Mesodermal cell (in vitro differentiated cells): ENCODE measurements at regions not wholly inside any gene's neighbourhood (a gene's known extent, or its start where the extent isn't known, plus 50 kb on each side); places are given as distances from the start of the nearest gene placed in this dataset.

Experiments used
- H3K27ac ChIP-seq: 2 replicates; pipeline ENCODE4 v1.7.0; 2013; ENCODE audit warnings: mild to moderate bottlenecking, low read depth, low read length, moderate library complexity; ENCODE audit not compliant: severe bottlenecking
- H3K36me3 ChIP-seq: 2 replicates; pipeline ENCODE4 v1.7.1; 2013; ENCODE audit warnings: mild to moderate bottlenecking, low read length, moderate library complexity; ENCODE audit not compliant: control insufficient read depth, insufficient read depth
- H3K4me1 ChIP-seq: one replicate; pipeline ENCODE4 v1.7.1; 2013; ENCODE audit warnings: mild to moderate bottlenecking, low read length; ENCODE audit not compliant: insufficient read depth, control insufficient read depth, poor library complexity, severe bottlenecking
- H3K4me3 ChIP-seq: 2 replicates; pipeline ENCODE4 v1.7.0; 2013; ENCODE audit warnings: low read length, control low read depth, mild to moderate bottlenecking; ENCODE audit not compliant: insufficient read depth, poor library complexity, severe bottlenecking; ENCODE audit errors: extremely low read depth
- H3K9me3 ChIP-seq: 2 replicates; pipeline ENCODE4 v1.7.1; 2013; ENCODE audit warnings: mild to moderate bottlenecking, low read length, moderate library complexity; ENCODE audit not compliant: control insufficient read depth
- WGBS, 2 experiments: methylation state at CpG; one replicate each; pipeline ENCODE4 v1.1.5; 2013; ENCODE audit warnings: missing lambda C conversion rate in 2 of 2; ENCODE audit not compliant: insufficient coverage in 2 of 2; 5-methylcytosine and 5-hydroxymethylcytosine counted together

GRCh38 chr11:112614605-112615004, 346.6 kb upstream of the NCAM1 start:
- no peak overlapping the region for H3K4me3 ChIP-seq
- H3K27ac ChIP-seq = no peak overlapping the region
- H3K4me1 ChIP-seq = peaks cover 32% of the 10 kb centered on the region
- WGBS, 2 experiments = 100% methylated on average over 1 of the region's 1 CpG; no CpG with 5 or more reads in 1 of the 2 experiments
- H3K36me3 ChIP-seq = no peaks in the 10 kb centered on the region
- H3K9me3 ChIP-seq = no peaks in the 10 kb centered on the region

GRCh38 chr11:112615238-112615637, 346.0 kb upstream of the NCAM1 start:
- H3K27ac ChIP-seq = no peak overlapping the region
- H3K36me3 ChIP-seq = no peaks in the 10 kb centered on the region
- no peaks in the 10 kb centered on the region for H3K9me3 ChIP-seq
- no peak overlapping the region for H3K4me3 ChIP-seq
- peaks cover 32% of the 10 kb centered on the region for H3K4me1 ChIP-seq

- no peaks in the 10 kb centered on the region for H3K36me3 ChIP-seq
- no peaks in the 10 kb centered on the region for H3K9me3 ChIP-seq
- H3K27ac ChIP-seq = no peak overlapping the region
- H3K4me3 ChIP-seq = no peak overlapping the region
- H3K4me1 ChIP-seq = peaks cover 30% of the 10 kb centered on the region
These were observed 345.3 kb upstream of the NCAM1 start for GRCh38 chr11:112615891-112616290.

GRCh38 chr11:112616327-112617097, 344.7 kb upstream of the NCAM1 start:
- Histone ChIP-seq H3K27ac (no peak overlapping the region), H3K36me3 (no peaks in the 10 kb centered on the region), H3K4me1 (peaks cover 24% of the 10 kb centered on the region), H3K4me3 (no peak overlapping the region), H3K9me3 (no peaks in the 10 kb centered on the region)
- whole genome bisulfite sequencing, 2 experiments = 86 to 94% methylated on average over 2 of the region's 4 CpGs

GRCh38 chr11:112617098-112617425, 344.2 kb upstream of the NCAM1 start:
- Histone ChIP-seq H3K4me3 (no peak overlapping the region), H3K36me3 (no peaks in the 10 kb centered on the region), H3K4me1 (peaks cover 18% of the 10 kb centered on the region), H3K9me3 (no peaks in the 10 kb centered on the region), H3K27ac (no peak overlapping the region)
- no CpG with 5 or more reads among the region's 2 CpGs for WGBS, 2 experiments

GRCh38 chr11:112617977-112618826, 343.0 kb upstream of the NCAM1 start:
- H3K27ac ChIP-seq = no peak overlapping the region
- H3K36me3 ChIP-seq = no peaks in the 10 kb centered on the region
- H3K4me3 ChIP-seq = no peak overlapping the region
- WGBS, 2 experiments = 94% methylated on average over 7 to 10 of the region's 13 CpGs
- H3K9me3 ChIP-seq = peaks cover 4% of the 10 kb centered on the region
- peaks cover 9% of the 10 kb centered on the region for H3K4me1 ChIP-seq

GRCh38 chr11:112619106-112619505, 342.1 kb upstream of the NCAM1 start:
- WGBS, 2 experiments = 89 to 91% methylated on average over 3 to 4 of the region's 5 CpGs
- Histone ChIP-seq H3K4me1 (peaks cover 6% of the 10 kb centered on the region), H3K4me3 (no peak overlapping the region), H3K27ac (no peak overlapping the region), H3K36me3 (no peaks in the 10 kb centered on the region), H3K9me3 (peaks cover 4% of the 10 kb centered on the region)

- Histone ChIP-seq H3K36me3 (no peaks in the 10 kb centered on the region), H3K4me1 (peaks cover 6% of the 10 kb centered on the region), H3K9me3 (peaks cover 4% of the 10 kb centered on the region), H3K27ac (no peak overlapping the region), H3K4me3 (no peak overlapping the region)
- WGBS, 2 experiments = 92 to 93% methylated on average over 3 of the region's 7 CpGs
These were observed 340.4 kb upstream of the NCAM1 start for GRCh38 chr11:112620621-112621394.

GRCh38 chr11:112623057-112623456, 338.2 kb upstream of the NCAM1 start:
- 75% methylated on average over 1 of the region's 1 CpG; no CpG with 5 or more reads in 1 of the 2 experiments for WGBS, 2 experiments
- Histone ChIP-seq H3K4me1 (peaks cover 6% of the 10 kb centered on the region), H3K36me3 (no peaks in the 10 kb centered on the region), H3K9me3 (peaks cover 4% of the 10 kb centered on the region), H3K4me3 (no peak overlapping the region), H3K27ac (no peak overlapping the region)

GRCh38 chr11:112624431-112624830, 336.8 kb upstream of the NCAM1 start:
- Histone ChIP-seq H3K27ac (no peak overlapping the region), H3K9me3 (peaks cover 4% of the 10 kb centered on the region), H3K4me3 (no peak overlapping the region), H3K4me1 (peaks cover 3% of the 10 kb centered on the region), H3K36me3 (no peaks in the 10 kb centered on the region)
- WGBS, 2 experiments = 91 to 100% methylated on average over 1 of the region's 4 CpGs
